Midbrain (tissue), 1 donor: ENCODE measurements at regions not wholly inside any gene's neighbourhood (a gene's known extent, or its start where the extent isn't known, plus 50 kb on each side); places are given as distances from the start of the nearest gene placed in this dataset.
"Not testable (repeated sequence)": the region's sequence is repeated elsewhere in the genome, so short reads cannot be mapped to it uniquely, and the experiment has no call there.

ENCODE experiments used
- DNase-seq: peaks from one replicate; lab custom pipeline; 2025; lab: John Stamatoyannopoulos, UW

- no peak for DNase-seq
Observed at GRCh38 chr12:107590814-107591375, 94.7 kb upstream of the PWP1 start.

DNA sequence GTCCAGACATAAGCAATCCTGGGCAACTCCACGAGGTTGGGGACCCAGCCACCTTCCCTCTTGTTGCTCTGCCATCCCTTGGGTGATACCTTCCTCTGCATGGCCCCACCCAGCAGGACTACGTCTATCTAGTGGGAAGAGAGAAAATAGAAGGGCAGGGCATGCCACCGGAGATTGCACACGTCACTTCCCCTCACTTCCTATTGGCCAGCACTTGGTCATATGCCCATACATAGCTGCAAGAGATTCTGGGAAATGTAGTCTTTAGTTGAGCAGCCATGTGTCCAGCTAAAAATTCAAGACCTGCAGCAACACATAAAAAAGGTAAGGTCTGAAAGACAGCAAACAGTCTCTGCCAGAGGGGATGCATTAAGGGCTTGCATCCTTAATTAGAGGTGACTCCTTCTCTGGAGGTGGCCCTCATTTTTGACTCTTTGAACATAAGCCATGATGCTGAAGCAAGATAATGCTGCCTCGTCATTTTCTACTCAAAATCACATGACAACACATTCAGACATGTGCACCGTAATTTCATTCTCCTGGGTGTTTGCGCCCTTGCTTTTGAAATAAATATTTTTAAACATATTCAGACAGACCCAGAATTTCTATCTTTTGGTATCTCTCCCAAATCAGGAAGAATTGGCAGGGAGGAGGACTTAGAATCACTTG lies 91.8 kb upstream of the PWP1 start:
- no peak for DNase-seq

DNA sequence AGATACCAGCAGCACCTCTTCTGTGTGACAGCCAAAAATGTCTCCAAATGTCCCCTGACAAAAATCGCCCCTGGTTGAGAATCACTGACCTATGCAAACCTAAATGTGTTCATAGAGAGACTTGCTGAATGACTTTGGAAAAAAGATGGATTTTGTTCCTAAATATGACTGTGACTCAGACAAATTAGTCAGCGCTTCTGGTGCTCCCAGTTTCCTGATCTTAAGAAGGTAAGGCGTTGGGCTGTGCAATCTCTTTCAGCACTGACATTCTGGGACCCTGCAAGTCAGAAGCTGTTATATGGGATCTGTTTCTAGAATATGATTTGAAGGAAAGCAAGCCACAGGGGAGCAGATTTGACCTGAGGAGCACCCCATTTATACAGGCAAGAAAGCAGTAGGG lies 90.6 kb upstream of the PWP1 start:
- no peak for DNase-seq

DNA sequence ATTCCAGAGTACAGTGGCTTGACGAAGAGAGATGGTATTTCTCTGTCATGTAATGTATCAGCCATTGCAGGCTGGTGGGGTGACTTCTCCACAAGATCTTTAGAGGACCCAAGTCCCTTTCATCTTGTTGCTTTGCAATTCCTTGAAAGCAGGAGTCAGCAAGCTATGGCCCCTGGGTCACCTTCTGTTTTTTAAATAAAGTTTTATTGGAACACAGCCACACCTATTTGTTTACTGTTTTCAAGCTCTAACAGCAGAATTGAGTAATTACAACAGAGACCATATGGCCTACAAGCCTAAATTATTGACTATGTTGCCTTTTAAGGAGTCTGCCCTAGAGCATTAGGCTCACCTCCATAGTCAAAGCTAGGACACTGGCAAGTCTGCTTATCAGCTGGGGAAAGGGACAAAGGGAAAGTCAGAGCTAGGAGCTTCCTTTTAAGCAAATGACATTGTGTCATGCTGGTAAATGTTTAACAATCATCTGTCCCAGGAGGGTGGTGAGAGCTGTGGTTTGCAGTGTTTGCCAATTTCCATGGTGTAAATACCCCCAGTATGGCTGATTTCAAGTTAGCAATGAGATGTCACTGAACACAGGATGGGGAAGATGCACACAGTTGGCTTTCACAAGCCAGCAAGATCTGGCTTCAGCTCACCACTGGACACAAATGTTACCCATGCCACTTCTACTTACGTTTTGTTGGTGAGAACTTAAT lies 87.7 kb upstream of the PWP1 start:
- no peak for DNase-seq

GRCh38 chr12:107598906-107599305 lies 86.7 kb upstream of the PWP1 start:
- DNase-seq = no peak

- no peak for DNase-seq
Observed at GRCh38 chr12:107600581-107601144, 84.9 kb upstream of the PWP1 start.

DNA sequence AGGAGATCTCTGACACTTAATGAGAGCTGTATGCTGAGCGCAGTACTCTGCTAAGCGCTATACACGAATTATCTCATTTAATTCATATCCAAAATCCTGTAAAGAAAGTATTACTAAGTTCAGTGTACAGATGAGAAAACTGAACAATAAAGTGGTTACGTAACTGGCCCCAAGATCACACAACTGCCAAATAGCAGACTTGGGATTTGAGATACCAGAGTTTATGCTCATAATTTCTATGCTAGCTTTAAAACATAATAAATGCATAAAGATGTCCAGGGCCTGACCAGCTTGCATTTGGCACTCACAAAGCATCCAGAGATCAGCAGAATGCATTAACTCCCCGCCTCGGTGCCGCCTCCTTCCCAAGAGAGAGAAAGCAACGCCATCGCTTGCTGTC lies 83.2 kb upstream of the PWP1 start:
- DNase-seq = no peak

DNA sequence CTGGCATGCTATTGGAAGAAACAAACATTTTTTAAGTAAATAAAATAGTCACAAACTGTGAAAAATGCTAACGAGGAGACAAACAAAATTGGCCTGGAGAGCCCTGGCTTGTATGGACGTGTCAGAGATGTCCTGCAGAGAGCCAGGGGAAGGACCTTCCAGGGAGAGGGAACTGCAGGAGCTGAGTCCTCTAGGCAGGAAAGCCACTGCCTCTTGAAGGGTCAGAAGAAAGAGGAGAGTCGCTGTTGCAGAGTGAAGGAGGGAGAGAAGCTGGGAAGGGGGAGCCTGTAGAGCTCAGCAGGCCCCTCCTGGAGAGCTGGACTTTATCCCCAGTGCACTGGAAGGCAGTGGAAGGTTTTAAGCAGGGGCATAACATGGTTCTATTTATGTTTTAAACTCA lies 80.3 kb upstream of the PWP1 start:
- no peak for DNase-seq

DNA sequence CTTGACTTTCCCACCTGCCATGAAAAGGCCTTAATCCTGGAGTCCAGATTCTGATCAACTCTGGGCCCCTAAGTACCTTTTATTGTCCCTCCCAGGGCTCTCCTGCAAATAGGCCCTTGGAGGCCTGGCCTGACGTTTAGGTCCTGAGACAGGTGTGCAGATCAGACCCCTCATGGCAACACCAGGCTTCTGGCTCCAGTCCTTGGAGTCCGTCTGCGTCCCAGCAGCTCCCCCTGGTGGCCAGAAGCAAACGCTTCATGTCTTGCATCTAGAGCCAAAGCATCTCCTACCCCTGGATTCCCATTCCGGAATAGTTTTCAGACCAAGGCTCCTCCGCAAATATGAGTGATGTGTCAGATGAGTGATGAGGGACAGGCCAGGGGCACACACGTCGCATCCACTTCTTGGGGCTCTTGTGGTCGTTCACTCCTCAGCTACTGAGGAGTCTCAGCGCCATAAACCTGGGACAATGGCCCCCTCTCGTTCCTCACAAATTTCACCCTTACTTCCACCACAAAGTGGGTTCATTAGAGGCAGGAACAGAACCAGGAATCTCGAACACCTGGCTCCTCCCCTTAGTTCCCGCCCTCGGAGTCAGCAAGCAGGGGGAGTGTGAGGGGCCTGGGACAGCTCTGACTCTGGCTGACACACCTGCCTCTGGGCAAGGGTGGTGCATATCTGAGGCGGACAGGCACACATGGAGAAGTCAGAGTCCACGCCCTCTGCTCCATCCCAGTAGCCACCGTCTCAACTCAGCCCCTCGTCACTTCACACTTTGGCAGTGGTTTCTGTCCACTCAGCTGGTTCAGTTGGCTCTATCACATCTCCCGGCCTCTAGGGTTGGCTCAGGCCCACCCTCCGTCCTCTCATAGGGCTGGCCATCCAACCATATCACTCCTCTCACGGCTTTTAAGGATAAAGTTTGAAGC lies 77.9 kb upstream of the PWP1 start:
- peak; percentile 80 for DNase-seq

DNA sequence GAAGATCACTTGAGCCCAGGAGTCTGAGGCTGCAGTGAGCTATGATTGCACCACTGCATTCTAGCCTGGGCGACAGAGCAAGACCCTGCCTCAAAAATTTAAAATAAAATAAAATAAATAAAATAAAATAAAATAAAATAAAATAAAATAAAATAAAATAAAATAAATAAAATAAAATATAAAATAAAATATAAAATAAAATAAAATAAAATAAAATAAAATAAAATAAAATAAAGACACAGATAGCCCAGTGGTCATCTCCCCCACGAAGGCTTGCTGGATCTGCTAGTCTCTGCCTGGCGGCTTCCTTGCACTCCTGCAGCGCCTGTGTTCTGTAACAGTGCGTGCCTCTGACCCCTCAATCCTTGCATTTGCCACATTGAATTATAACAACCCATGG lies 76.8 kb upstream of the PWP1 start:
- not testable (repeated sequence) for DNase-seq

GRCh38 chr12:107610021-107610859 lies 75.4 kb upstream of the PWP1 start:
- no peak for DNase-seq

DNA sequence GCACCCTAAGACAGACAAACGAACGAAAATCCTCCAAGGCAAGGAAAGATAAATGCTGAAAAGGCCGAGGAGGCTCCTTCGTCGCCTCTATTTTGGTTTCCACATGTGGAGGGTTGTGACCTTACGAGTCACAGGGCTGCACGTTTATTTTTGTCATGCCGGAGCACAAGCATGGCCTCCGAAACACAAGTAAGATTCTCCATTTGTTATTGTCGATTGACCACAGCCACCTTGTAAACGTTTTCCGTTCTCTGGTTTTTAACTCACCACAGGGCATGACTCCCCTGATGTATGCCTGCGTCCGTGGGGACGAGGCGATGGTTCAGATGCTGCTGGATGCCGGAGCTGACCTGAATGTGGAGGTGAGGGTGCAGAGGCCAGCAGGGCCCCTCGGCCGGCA lies 73.1 kb upstream of the PWP1 start:
- DNase-seq = no peak

- DNase-seq = no peak
Observed at GRCh38 chr12:107616941-107617340, 68.7 kb upstream of the PWP1 start.

- DNase-seq = no peak
Observed at GRCh38 chr12:107618106-107618505, 67.5 kb upstream of the PWP1 start.

DNA sequence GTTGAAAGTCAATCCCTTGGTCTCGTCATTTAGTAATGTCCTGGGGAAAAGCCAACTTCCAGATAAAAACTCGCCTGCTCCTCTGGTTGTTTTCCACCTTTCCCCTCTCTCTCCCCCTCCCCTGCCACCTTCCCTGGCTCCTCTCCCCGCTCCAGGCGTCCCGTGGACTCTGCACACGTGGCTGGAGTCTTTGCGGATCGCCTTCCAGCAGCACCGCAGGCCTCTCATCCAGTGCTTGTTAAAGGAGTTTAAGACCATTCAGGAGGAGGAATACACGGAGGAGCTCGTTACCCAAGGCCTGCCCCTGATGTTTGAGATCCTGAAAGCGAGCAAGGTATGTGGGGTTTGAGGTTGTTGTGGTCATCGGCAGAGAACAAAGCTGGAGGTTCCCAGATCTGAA lies 65.8 kb upstream of the PWP1 start:
- no peak for DNase-seq

DNA sequence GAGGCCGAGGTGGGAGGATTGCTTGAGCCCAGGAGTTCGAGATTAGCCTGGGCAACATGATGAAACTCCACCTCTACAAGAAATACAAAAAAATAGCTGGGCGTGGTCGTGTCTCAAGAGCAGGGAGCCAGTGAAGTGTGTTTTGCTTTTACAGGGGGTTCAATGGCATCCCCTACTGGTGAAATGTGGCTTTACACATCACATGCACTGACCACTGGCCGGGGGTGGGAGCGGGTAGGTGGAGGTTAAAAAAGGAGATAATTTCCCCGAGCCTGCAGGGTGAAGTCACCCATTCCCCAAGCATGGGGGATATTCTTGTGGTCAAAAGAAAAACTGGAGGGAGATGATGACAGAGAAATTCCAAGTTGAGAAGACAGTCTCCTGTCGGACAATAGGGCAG lies 63.6 kb upstream of the PWP1 start:
- no peak for DNase-seq

DNA sequence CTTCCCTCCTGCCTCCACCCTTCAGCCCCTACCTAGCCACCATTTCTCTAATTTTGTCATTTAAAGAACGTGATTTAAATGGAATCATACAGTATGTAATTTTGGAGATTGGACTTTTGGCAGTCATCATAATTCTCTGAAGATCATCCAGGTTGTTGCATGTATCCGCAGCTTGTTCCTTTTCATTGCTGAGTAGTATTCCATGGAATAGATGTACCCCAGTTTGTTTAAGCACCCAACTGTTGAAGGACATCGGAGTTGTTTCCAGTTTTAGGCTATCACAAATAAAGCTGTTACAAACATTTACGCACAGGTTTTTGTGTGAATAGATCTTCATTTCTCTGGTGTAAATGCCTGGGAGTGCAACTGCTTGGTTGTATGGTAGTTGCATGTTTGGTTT lies 61.1 kb upstream of the PWP1 start:
- no peak for DNase-seq

GRCh38 chr12:107631715-107632114 lies 53.9 kb upstream of the PWP1 start:
- DNase-seq = no peak

- DNase-seq = no peak
Observed at GRCh38 chr12:107632246-107632645, 53.4 kb upstream of the PWP1 start.

DNA sequence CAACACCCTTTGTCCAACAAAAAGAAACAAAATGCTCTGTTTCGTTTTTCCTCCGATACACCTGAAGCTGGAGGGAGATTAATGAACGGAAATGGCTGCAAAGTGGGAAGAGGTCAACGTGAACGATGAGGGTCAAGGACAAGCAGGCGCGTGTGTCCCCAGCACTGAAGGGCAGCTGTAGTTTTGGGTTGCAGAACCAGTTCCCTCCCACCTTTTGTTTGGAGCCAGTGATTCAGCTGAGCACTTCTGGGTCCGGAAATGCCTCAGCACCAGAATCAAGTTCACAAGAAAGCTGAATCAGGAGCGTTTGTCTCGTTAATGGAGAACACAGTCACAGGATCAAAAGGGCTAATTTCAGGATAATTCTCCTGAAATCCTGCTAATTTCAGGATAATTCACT lies 51.1 kb upstream of the PWP1 start:
- DNase-seq = no peak

GRCh38 chr12:107635139-107635538 lies 50.5 kb upstream of the PWP1 start:
- no peak for DNase-seq
